Osteocyte (in vitro differentiated cells): ENCODE measurements at regions not wholly inside any gene's neighbourhood (a gene's known extent, or its start where the extent isn't known, plus 50 kb on each side); places are given as distances from the start of the nearest gene placed in this dataset.

ENCODE experiments used
- DNase-seq: peaks from one replicate; pipeline ENCODE4 v3.0.0; 2021; ENCODE audit warnings: mixed read lengths; ENCODE audit not compliant: unreplicated experiment; ENCODE audit errors: extremely low spot score
- H3K27ac Mint-ChIP-seq: one replicate; pipeline ENCODE4 v1.8.0; 2021; ENCODE audit warnings: mild to moderate bottlenecking, mixed read lengths; ENCODE audit not compliant: unreplicated experiment
- H3K27me3 Mint-ChIP-seq: one replicate; pipeline ENCODE4 v1.8.0; 2021; ENCODE audit warnings: mixed read lengths; ENCODE audit not compliant: unreplicated experiment
- H3K36me3 Mint-ChIP-seq: one replicate; pipeline ENCODE4 v1.8.0; 2021; ENCODE audit warnings: mixed read lengths; ENCODE audit not compliant: unreplicated experiment
- H3K4me1 Mint-ChIP-seq: one replicate; pipeline ENCODE4 v1.8.0; 2021; ENCODE audit warnings: mixed read lengths; ENCODE audit not compliant: unreplicated experiment
- H3K4me3 Mint-ChIP-seq: one replicate; pipeline ENCODE4 v1.8.0; 2021; ENCODE audit warnings: mild to moderate bottlenecking, moderate library complexity, mixed read lengths; ENCODE audit not compliant: unreplicated experiment
- H3K9me3 Mint-ChIP-seq: one replicate; pipeline ENCODE4 v1.8.0; 2021; ENCODE audit warnings: mixed read lengths; ENCODE audit not compliant: unreplicated experiment
- TF ChIP-seq, protein P1 (sequence below): fragments of 200-600 bp; sonication (generic); IDR thresholded peaks from 2 replicates; pipeline ENCODE4 v1.5.0; 2021; ENCODE audit warnings: antibody characterized with exemption, mild to moderate bottlenecking, moderate library complexity

DNA sequence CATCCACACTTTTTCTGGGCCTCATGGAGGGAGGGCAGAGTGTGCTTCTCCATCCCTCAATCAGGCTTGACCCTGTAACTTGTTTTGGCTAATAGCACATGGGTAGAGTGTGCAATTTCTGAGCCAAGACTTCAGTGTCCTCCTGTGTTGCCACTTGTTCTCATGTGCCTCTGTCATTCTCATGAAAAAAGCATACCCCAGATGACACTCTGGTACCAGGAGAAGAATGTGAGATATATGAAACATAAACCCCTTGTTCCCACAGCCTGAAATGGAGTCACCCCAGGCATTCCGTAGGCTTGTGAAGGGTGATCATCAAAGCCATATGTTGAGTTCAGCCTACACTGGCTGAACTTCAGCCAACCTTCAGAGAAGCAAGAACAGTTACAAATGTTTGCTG, 239.2 kb upstream of the MIR17HG start:
- Mint-ChIP-seq H3K4me3 (no peak overlapping the region), H3K9me3 (peaks cover 5% of the 10 kb centered on the region), H3K27me3 (peaks cover 34% of the 10 kb centered on the region), H3K4me1 (no peaks in the 10 kb centered on the region), H3K27ac (no peak overlapping the region), H3K36me3 (no peaks in the 10 kb centered on the region)
- TF ChIP-seq, protein P1, sequence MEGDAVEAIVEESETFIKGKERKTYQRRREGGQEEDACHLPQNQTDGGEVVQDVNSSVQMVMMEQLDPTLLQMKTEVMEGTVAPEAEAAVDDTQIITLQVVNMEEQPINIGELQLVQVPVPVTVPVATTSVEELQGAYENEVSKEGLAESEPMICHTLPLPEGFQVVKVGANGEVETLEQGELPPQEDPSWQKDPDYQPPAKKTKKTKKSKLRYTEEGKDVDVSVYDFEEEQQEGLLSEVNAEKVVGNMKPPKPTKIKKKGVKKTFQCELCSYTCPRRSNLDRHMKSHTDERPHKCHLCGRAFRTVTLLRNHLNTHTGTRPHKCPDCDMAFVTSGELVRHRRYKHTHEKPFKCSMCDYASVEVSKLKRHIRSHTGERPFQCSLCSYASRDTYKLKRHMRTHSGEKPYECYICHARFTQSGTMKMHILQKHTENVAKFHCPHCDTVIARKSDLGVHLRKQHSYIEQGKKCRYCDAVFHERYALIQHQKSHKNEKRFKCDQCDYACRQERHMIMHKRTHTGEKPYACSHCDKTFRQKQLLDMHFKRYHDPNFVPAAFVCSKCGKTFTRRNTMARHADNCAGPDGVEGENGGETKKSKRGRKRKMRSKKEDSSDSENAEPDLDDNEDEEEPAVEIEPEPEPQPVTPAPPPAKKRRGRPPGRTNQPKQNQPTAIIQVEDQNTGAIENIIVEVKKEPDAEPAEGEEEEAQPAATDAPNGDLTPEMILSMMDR, result no peak
- no peak for DNase-seq

GRCh38 chr13:91111476-91112200, 235.8 kb upstream of the MIR17HG start:
- Mint-ChIP-seq H3K4me3 (no peak overlapping the region), H3K9me3 (peaks cover 7% of the 10 kb centered on the region), H3K36me3 (no peaks in the 10 kb centered on the region), H3K27ac (no peak overlapping the region), H3K4me1 (peaks cover 9% of the 10 kb centered on the region), H3K27me3 (peaks cover 18% of the 10 kb centered on the region)
- TF ChIP-seq, protein P1, result no peak
- DNase-seq, result no peak

DNA sequence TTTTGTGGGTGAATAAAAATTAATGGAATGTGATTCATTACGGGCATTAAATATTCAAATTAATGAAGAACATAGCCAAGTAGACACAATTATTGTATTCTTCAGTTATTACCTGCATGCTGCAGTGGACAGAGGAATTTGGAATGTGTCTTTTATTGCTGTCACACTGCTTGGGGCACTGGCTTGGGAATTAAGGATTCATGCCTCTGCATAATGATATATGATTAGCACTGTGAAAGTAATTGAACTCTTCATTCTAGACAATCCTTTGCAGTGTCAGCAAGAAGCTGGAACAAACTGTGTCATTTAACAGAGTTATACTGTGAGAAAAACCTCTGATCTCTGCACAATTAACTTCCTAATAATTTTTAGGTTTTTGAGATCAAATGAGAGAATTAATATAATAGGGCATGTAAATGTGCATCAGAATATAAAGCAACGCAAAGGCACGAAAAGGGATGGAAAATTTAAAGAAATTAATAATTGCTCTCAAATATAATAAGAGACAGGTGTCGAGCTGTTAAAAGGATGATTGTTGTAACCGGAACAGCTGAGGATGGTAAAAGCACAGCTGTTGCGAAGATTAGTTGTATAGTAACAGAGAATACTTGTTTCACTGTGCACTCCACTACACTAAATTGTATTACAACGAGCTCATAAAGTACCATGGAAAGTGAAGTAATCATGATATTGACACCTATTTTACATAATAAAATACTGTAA, 235.1 kb upstream of the MIR17HG start:
- DNase-seq, result no peak
- TF ChIP-seq, protein P1, result no peak
- no peaks in the 10 kb centered on the region for H3K36me3 Mint-ChIP-seq
- peaks cover 7% of the 10 kb centered on the region for H3K9me3 Mint-ChIP-seq
- H3K4me1 Mint-ChIP-seq, result peaks cover 9% of the 10 kb centered on the region
- no peak overlapping the region for H3K27ac Mint-ChIP-seq
- H3K27me3 Mint-ChIP-seq, result peaks cover 13% of the 10 kb centered on the region
- H3K4me3 Mint-ChIP-seq, result no peak overlapping the region

DNA sequence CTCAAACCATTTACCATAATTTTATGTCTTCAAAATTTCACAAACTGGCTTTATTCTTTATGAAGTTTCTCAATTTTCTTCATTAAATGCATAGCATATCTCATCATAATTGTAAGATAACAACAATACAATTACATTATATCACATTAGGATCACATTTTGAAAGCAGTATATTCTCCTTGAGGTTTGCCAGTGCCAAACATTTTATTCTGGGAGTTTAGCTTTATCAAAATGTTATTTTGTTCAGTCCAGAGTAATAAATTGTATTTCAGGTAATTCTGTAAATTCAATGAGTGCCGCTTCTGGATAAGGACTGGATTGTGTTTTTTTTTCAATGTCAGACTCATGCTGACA, 234.6 kb upstream of the MIR17HG start:
- Mint-ChIP-seq H3K4me3 (no peak overlapping the region), H3K27me3 (peaks cover 13% of the 10 kb centered on the region), H3K36me3 (no peaks in the 10 kb centered on the region), H3K9me3 (peaks cover 7% of the 10 kb centered on the region), H3K4me1 (peaks cover 9% of the 10 kb centered on the region), H3K27ac (no peak overlapping the region)
- DNase-seq, result no peak
- TF ChIP-seq, protein P1, result no peak

- H3K9me3 Mint-ChIP-seq, result peaks cover 7% of the 10 kb centered on the region
- no peaks in the 10 kb centered on the region for H3K36me3 Mint-ChIP-seq
- H3K4me3 Mint-ChIP-seq, result no peak overlapping the region
- H3K27ac Mint-ChIP-seq, result no peak overlapping the region
- peaks cover 9% of the 10 kb centered on the region for H3K4me1 Mint-ChIP-seq
- TF ChIP-seq, protein P1, result no peak
- DNase-seq, result no peak
- H3K27me3 Mint-ChIP-seq, result peaks cover 12% of the 10 kb centered on the region
Measured at GRCh38 chr13:91115776-91116175, 231.7 kb upstream of the MIR17HG start.
